ENCODE measurements at regions not wholly inside any gene's neighbourhood (a gene's known extent, or its start where the extent isn't known, plus 50 kb on each side); places are given as distances from the start of the nearest gene placed in this dataset.
"Not testable (repeated sequence)": the region's sequence is repeated elsewhere in the genome, so short reads cannot be mapped to it uniquely, and the experiment has no call there.

DNA sequence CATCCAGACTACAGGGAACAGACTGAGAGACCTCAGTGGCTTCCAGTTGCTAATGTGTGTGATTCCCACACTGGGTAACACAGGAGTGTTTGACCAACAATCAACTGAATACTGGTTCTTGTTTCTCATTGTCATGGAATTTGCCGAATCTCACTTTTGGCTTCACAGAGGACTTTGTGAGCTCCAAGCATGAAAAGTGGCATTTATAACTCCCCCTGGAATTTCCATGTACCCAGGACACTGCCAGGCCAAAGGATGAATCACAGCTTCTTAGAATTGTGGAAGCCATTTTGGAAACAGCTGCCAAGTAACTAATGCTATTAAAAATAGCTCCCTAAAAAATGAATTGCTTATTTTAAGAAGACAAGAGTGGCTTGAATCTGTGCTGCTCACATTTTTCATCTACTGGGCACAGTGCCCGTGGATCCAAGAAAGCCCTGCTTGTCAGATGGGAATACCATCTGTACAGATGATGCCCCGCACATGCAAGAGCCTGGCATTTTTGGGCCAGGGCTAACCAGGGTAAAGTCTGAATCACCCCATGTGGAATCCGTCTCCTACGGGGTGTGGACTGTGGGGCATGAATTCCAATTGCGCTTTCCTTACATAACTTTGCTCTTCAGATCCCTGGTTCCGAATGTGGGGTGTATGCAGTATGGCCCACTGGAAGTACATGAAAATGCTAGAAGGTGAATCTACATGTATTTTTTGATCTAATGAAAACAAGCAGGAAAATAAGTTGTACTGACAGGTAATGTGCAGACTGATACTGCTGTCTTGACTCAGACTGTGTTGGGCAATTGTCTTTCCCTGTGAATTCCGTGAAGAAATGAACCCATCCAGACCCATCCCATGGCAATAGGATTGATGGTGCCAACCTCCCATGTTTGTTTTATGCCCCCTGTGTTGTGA is 487.3 kb downstream of the SIPA1L2 start:
- TF ChIP-seq, protein P1, sequence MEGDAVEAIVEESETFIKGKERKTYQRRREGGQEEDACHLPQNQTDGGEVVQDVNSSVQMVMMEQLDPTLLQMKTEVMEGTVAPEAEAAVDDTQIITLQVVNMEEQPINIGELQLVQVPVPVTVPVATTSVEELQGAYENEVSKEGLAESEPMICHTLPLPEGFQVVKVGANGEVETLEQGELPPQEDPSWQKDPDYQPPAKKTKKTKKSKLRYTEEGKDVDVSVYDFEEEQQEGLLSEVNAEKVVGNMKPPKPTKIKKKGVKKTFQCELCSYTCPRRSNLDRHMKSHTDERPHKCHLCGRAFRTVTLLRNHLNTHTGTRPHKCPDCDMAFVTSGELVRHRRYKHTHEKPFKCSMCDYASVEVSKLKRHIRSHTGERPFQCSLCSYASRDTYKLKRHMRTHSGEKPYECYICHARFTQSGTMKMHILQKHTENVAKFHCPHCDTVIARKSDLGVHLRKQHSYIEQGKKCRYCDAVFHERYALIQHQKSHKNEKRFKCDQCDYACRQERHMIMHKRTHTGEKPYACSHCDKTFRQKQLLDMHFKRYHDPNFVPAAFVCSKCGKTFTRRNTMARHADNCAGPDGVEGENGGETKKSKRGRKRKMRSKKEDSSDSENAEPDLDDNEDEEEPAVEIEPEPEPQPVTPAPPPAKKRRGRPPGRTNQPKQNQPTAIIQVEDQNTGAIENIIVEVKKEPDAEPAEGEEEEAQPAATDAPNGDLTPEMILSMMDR (IDR thresholded peaks at IDR 0.05): no peak
- TF ChIP-seq POLR2AphosphoS5 (IDR thresholded peaks at IDR 0.05; ENCODE audit: insufficient read depth in 1 of 2, low read depth in 1 of 2) (peak in 1 of 2 donors; percentile 74), POLR2A (IDR thresholded peaks at IDR 0.05) (no peak)
- H3K4me1 ChIP-seq: peaks cover 7% of the 10 kb centered on the region
- intact Hi-C loops (cut with DNase I): no loop called here
- DNase-seq (ENCODE audit: extremely low spot score in 2 of 2): no peak
- no peaks in the 10 kb centered on the region for H3K9me3 ChIP-seq
- H3K36me3 ChIP-seq: no peaks in the 10 kb centered on the region
- H3K27me3 ChIP-seq: no peaks in the 10 kb centered on the region
- peak overlapping the region; percentile 34 for H3K27ac ChIP-seq
- no peak overlapping the region for H3K4me3 ChIP-seq

DNA sequence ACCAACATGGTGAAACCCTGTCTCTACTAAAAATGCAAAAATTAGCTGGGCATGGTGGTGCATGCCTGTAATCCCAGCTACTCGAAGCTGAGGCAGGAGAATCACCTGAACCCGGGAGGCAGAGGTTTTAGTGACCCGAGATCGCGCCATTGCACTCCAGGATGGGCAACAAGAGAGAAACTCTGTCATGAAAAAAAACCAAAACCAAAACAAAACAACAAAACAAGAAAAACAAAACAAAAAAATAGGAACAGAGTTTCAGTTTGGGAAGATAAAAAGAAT is 488.8 kb downstream of the SIPA1L2 start:
- H3K27ac ChIP-seq; H3K4me1 ChIP-seq; H3K36me3 ChIP-seq; H3K9me3 ChIP-seq; H3K27me3 ChIP-seq; intact Hi-C loops (cut with DNase I); DNase-seq (ENCODE audit: extremely low spot score in 2 of 2); H3K4me3 ChIP-seq: not testable (repeated sequence)

DNA sequence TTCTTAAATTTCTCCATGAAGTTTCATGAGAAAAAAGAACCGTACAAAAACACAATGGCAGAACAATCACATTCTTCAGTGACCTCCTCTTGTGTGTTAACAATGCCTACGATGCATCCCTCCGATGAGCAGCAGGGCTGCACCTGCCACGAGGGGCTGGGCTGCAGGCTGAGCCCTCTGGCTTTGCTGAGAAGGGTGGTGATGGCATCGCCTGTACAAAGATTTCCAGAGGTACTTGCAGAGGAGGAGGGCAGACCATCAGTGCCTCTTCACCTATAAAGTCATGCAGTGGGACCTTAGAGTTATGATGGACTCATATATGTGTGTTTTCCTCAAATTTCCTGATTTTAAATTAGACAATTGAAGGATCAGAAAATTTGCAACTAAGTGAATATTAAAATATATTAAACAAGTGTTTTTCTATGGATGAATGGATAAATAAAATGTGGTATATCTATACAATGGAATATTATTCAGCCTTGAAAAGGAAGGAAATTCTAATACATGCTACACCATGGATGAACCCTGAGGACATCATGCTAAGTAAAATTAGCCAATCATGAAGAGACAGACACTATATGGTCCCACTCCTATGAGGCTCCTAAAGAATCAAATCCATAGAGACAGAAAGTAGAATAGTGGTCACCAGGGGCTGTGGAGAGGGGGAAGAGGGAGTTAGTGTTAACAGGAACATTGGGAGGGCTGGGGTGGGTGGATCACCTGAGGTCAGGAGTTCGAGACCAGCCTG is 489.3 kb downstream of the SIPA1L2 start:
- H3K4me3 ChIP-seq: no peak overlapping the region
- intact Hi-C loops (cut with DNase I): no loop called here
- H3K27ac ChIP-seq: no peak overlapping the region
- no peak for DNase-seq (ENCODE audit: extremely low spot score in 2 of 2)
- H3K9me3 ChIP-seq: no peaks in the 10 kb centered on the region
- H3K27me3 ChIP-seq: no peaks in the 10 kb centered on the region
- H3K36me3 ChIP-seq: no peaks in the 10 kb centered on the region
- H3K4me1 ChIP-seq: peaks cover 7% of the 10 kb centered on the region
- TF ChIP-seq POLR2AphosphoS5 (IDR thresholded peaks at IDR 0.05; ENCODE audit: insufficient read depth in 1 of 2, low read depth in 1 of 2) (no peak), POLR2A (IDR thresholded peaks at IDR 0.05) (no peak)
- TF ChIP-seq, protein P1 (IDR thresholded peaks at IDR 0.05): no peak

DNA sequence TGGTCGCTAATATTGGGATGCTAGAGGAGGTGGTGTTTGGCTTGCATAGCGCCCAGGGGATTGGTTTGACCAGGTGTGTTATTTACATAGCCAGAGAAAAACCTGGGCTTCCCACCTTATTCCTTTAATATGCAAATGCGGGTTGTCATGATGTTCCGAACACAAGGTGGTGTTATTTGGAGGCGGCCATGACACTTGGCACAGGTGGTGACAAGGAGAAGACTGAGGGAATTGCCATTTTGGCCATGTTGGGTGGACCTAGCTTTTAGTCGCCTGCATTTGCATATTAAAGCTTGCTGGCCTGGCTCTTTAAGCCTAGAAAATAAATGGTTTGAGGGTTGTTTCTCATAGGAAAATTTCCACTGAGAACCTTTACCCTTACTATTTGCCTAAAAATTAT is 490.5 kb downstream of the SIPA1L2 start:
- H3K27me3 ChIP-seq: no peaks in the 10 kb centered on the region
- intact Hi-C loops (cut with DNase I): no loop called here
- TF ChIP-seq, protein P1 (IDR thresholded peaks at IDR 0.05): no peak
- no peak for TF ChIP-seq POLR2AphosphoS5 (IDR thresholded peaks at IDR 0.05; ENCODE audit: insufficient read depth in 1 of 2, low read depth in 1 of 2)
- no peak for TF ChIP-seq POLR2A (IDR thresholded peaks at IDR 0.05)

DNA sequence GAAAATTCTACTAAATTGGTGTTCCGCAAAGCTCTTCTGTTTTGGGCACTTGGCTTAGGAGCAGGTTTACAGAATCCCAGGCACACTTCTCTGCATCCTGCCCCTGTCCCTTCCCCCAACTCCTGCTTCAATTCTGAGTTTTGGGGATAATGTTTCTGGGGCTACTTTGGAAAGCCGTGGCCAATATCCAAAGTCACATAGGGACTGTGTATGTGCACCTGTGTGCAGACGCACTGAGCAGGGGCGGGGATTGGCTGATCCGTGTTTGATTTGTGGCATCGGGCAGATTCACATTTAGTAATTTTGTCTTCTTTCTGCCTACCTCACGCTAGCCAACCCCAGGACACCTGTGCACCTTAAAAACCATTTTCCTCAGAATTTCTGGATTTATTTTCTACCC is 491.9 kb downstream of the SIPA1L2 start:
- H3K36me3 ChIP-seq: no peaks in the 10 kb centered on the region
- no peak overlapping the region for H3K27ac ChIP-seq
- intact Hi-C loops (cut with DNase I): no loop called here
- DNase-seq (ENCODE audit: extremely low spot score in 2 of 2): no peak
- peaks cover 2% of the 10 kb centered on the region for H3K4me1 ChIP-seq
- TF ChIP-seq, protein P1 (IDR thresholded peaks at IDR 0.05): no peak
- TF ChIP-seq POLR2A (IDR thresholded peaks at IDR 0.05) (no peak), POLR2AphosphoS5 (IDR thresholded peaks at IDR 0.05; ENCODE audit: insufficient read depth in 1 of 2, low read depth in 1 of 2) (no peak)
- no peaks in the 10 kb centered on the region for H3K27me3 ChIP-seq
- no peaks in the 10 kb centered on the region for H3K9me3 ChIP-seq
- no peak overlapping the region for H3K4me3 ChIP-seq

More for the DNA sequence above, 490.5 kb downstream of the SIPA1L2 start:
- Histone ChIP-seq H3K4me1 (peaks cover 7% of the 10 kb centered on the region), H3K9me3 (no peaks in the 10 kb centered on the region), H3K36me3 (no peaks in the 10 kb centered on the region), H3K4me3 (no peak overlapping the region), H3K27ac (no peak overlapping the region)
- no peak for DNase-seq (ENCODE audit: extremely low spot score in 2 of 2)

Measured in vagina (tissue), 2 donors.